Rectal smooth muscle tissue (tissue), 1 donor: ENCODE measurements at regions not wholly inside any gene's neighbourhood (a gene's known extent, or its start where the extent isn't known, plus 50 kb on each side); places are given as distances from the start of the nearest gene placed in this dataset.
"Not testable (repeated sequence)": the region's sequence is repeated elsewhere in the genome, so short reads cannot be mapped to it uniquely, and the experiment has no call there.

Experiments
- H3K27ac ChIP-seq: one replicate; pipeline ENCODE4 v1.7.0; 2013; ENCODE audit warnings: low read depth, low read length, inconsistent platforms
- H3K27me3 ChIP-seq: one replicate; pipeline ENCODE4 v1.7.0; 2013; ENCODE audit warnings: low read length; ENCODE audit not compliant: control insufficient read depth, insufficient read depth
- H3K36me3 ChIP-seq: one replicate; pipeline ENCODE4 v1.7.0; 2013; ENCODE audit warnings: low read length; ENCODE audit not compliant: control insufficient read depth, insufficient read depth
- H3K4me1 ChIP-seq: one replicate; pipeline ENCODE4 v1.7.0; 2013; ENCODE audit warnings: low read length; ENCODE audit not compliant: control insufficient read depth, insufficient read depth
- H3K4me3 ChIP-seq: one replicate; pipeline ENCODE4 v1.7.0; 2013; ENCODE audit warnings: low read length
- H3K9ac ChIP-seq: one replicate; pipeline ENCODE4 v1.7.0; 2013; ENCODE audit warnings: low read length

GRCh38 chr1:234858722-234859121 lies 248.7 kb upstream of the IRF2BP2 start:
- H3K9ac ChIP-seq = no peak overlapping the region
- no peak overlapping the region for H3K27ac ChIP-seq
- no peaks in the 10 kb centered on the region for H3K27me3 ChIP-seq
- H3K36me3 ChIP-seq = no peaks in the 10 kb centered on the region
- H3K4me3 ChIP-seq = no peak overlapping the region
- peaks cover 27% of the 10 kb centered on the region for H3K4me1 ChIP-seq

GRCh38 chr1:234856845-234857245 lies 246.9 kb upstream of the IRF2BP2 start:
- H3K27me3 ChIP-seq = no peaks in the 10 kb centered on the region
- peaks cover 12% of the 10 kb centered on the region for H3K4me1 ChIP-seq
- no peaks in the 10 kb centered on the region for H3K36me3 ChIP-seq
- no peak overlapping the region for H3K4me3 ChIP-seq
- H3K27ac ChIP-seq = peak overlapping the region; percentile 76
- no peak overlapping the region for H3K9ac ChIP-seq

GRCh38 chr1:234855851-234856250 lies 245.9 kb upstream of the IRF2BP2 start:
- Histone ChIP-seq H3K4me3 (no peak overlapping the region), H3K9ac (no peak overlapping the region), H3K4me1 (peaks cover 12% of the 10 kb centered on the region), H3K36me3 (no peaks in the 10 kb centered on the region), H3K27ac (peak overlapping the region; percentile 76), H3K27me3 (no peaks in the 10 kb centered on the region)

- Histone ChIP-seq H3K36me3 (no peaks in the 10 kb centered on the region), H3K4me3 (no peak overlapping the region), H3K27ac (peak overlapping the region; percentile 25), H3K9ac (no peak overlapping the region), H3K4me1 (peaks cover 12% of the 10 kb centered on the region), H3K27me3 (no peaks in the 10 kb centered on the region)
These were observed 244.7 kb upstream of the IRF2BP2 start for GRCh38 chr1:234854645-234855039.

- no peak overlapping the region for H3K9ac ChIP-seq
- no peaks in the 10 kb centered on the region for H3K27me3 ChIP-seq
- H3K4me3 ChIP-seq = no peak overlapping the region
- H3K4me1 ChIP-seq = peaks cover 12% of the 10 kb centered on the region
- peak overlapping the region; percentile 25 for H3K27ac ChIP-seq
- no peaks in the 10 kb centered on the region for H3K36me3 ChIP-seq
These were observed 244.1 kb upstream of the IRF2BP2 start for GRCh38 chr1:234853906-234854644.

GRCh38 chr1:234852659-234853058 lies 242.7 kb upstream of the IRF2BP2 start:
- Histone ChIP-seq H3K9ac (no peak overlapping the region), H3K27me3 (no peaks in the 10 kb centered on the region), H3K4me1 (peaks cover 13% of the 10 kb centered on the region), H3K27ac (no peak overlapping the region), H3K4me3 (no peak overlapping the region), H3K36me3 (no peaks in the 10 kb centered on the region)

GRCh38 chr1:234851450-234852438 lies 241.8 kb upstream of the IRF2BP2 start:
- no peak overlapping the region for H3K27ac ChIP-seq
- H3K9ac ChIP-seq = no peak overlapping the region
- no peak overlapping the region for H3K4me3 ChIP-seq
- peaks cover 5% of the 10 kb centered on the region for H3K4me1 ChIP-seq
- H3K36me3 ChIP-seq = no peaks in the 10 kb centered on the region
- no peaks in the 10 kb centered on the region for H3K27me3 ChIP-seq

GRCh38 chr1:234849832-234850231 lies 239.9 kb upstream of the IRF2BP2 start:
- Histone ChIP-seq H3K27ac (no peak overlapping the region), H3K9ac (no peak overlapping the region), H3K4me3 (no peak overlapping the region), H3K36me3 (no peaks in the 10 kb centered on the region), H3K27me3 (no peaks in the 10 kb centered on the region), H3K4me1 (peaks cover 2% of the 10 kb centered on the region)

- peaks cover 2% of the 10 kb centered on the region for H3K4me1 ChIP-seq
- H3K27ac ChIP-seq = peak overlapping the region; percentile 9
- H3K27me3 ChIP-seq = no peaks in the 10 kb centered on the region
- no peaks in the 10 kb centered on the region for H3K36me3 ChIP-seq
- no peak overlapping the region for H3K4me3 ChIP-seq
- H3K9ac ChIP-seq = no peak overlapping the region
These were observed 239.1 kb upstream of the IRF2BP2 start for GRCh38 chr1:234848972-234849649.

GRCh38 chr1:234846813-234847212 lies 236.8 kb upstream of the IRF2BP2 start:
- not testable (repeated sequence) for H3K36me3 ChIP-seq, H3K27me3 ChIP-seq, H3K4me1 ChIP-seq, H3K27ac ChIP-seq, H3K9ac ChIP-seq, H3K4me3 ChIP-seq

GRCh38 chr1:234845836-234846235 lies 235.9 kb upstream of the IRF2BP2 start:
- H3K4me3 ChIP-seq = no peak overlapping the region
- no peak overlapping the region for H3K27ac ChIP-seq
- H3K4me1 ChIP-seq = peaks cover 2% of the 10 kb centered on the region
- no peaks in the 10 kb centered on the region for H3K36me3 ChIP-seq
- H3K9ac ChIP-seq = no peak overlapping the region
- no peaks in the 10 kb centered on the region for H3K27me3 ChIP-seq

- Histone ChIP-seq H3K36me3 (no peaks in the 10 kb centered on the region), H3K4me1 (peaks cover 2% of the 10 kb centered on the region)
These were observed 235.2 kb upstream of the IRF2BP2 start for GRCh38 chr1:234845097-234845660.

More at GRCh38 chr1:234845097-234845660, 235.2 kb upstream of the IRF2BP2 start:
- Histone ChIP-seq H3K27ac (no peak overlapping the region), H3K9ac (no peak overlapping the region), H3K27me3 (no peaks in the 10 kb centered on the region), H3K4me3 (no peak overlapping the region)
